Astrocyte of the cerebellum (primary cell): ENCODE measurements at regions not wholly inside any gene's neighbourhood (a gene's known extent, or its start where the extent isn't known, plus 50 kb on each side); places are given as distances from the start of the nearest gene placed in this dataset.
A peak's percentile ranks its signal among the peaks of the same experiment; 100 is the strongest.
"Not testable (repeated sequence)": the region's sequence is repeated elsewhere in the genome, so short reads cannot be mapped to it uniquely, and the experiment has no call there.

ENCODE experiments used
- DNase-seq: peaks from one replicate; pipeline ENCODE4 v3.0.0-alpha.2; 2011; ENCODE audit warnings: low read depth
- H3K4me3 ChIP-seq: 2 replicates; pipeline ENCODE4 v1.5.1; 2011; ENCODE audit warnings: mild to moderate bottlenecking, low read depth, low read length, moderate library complexity
- in situ Hi-C: cut with HindIII; loops from 2 replicates; pipeline ENCODE4 v1.10.0; 2017; ENCODE audit warnings: low sequenced_read_pairs
- TF ChIP-seq, protein P1 (sequence below): IDR thresholded peaks from 2 replicates; pipeline ENCODE4 v1.5.1; 2012; ENCODE audit warnings: low read length, low read depth, moderate library complexity, mild to moderate bottlenecking; ENCODE audit errors: missing control alignments

DNA sequence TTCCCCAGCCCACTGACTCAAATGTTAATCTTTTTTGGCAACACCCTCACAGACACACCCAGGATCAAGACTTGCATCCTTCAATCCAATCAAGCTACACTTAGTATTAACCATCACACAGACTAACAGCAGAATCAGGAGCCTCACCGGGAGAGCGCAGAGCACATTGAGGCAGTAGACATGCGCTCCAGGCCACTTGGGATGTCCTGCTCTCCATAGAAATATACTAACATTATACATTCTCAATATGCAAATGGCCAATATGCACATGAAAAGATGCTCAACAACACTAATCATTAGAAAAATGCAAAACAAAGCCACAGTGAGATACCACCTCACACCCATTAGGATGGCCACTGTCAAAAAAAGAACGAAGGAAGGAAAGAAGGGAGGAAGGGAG, 135.0 kb upstream of the KCNE2 start:
- TF ChIP-seq, protein P1, sequence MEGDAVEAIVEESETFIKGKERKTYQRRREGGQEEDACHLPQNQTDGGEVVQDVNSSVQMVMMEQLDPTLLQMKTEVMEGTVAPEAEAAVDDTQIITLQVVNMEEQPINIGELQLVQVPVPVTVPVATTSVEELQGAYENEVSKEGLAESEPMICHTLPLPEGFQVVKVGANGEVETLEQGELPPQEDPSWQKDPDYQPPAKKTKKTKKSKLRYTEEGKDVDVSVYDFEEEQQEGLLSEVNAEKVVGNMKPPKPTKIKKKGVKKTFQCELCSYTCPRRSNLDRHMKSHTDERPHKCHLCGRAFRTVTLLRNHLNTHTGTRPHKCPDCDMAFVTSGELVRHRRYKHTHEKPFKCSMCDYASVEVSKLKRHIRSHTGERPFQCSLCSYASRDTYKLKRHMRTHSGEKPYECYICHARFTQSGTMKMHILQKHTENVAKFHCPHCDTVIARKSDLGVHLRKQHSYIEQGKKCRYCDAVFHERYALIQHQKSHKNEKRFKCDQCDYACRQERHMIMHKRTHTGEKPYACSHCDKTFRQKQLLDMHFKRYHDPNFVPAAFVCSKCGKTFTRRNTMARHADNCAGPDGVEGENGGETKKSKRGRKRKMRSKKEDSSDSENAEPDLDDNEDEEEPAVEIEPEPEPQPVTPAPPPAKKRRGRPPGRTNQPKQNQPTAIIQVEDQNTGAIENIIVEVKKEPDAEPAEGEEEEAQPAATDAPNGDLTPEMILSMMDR: no peak
- H3K4me3 ChIP-seq: no peak overlapping the region
- no peak for DNase-seq
- in situ Hi-C loops: no loop called here

DNA sequence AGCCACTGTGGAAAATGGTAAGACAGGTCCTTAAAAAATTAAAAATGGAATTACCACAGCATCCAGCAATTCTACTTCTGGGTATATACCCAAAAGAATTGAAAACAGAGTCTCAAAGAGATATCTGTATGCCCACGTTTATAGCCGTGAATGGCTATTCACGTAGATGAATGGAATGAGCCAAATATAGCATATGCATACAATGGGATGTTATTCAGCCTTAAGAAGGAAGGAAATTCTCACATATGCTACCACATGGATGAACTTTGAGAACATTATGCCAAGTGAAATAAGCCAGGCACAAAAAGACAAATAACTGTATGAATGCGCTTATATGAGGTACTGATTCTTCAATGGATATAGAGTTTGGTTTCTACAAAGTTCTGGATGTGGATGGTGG, 134.5 kb upstream of the KCNE2 start:
- TF ChIP-seq, protein P1: no peak
- in situ Hi-C loops: no loop called here
- H3K4me3 ChIP-seq: no peak overlapping the region
- no peak for DNase-seq

DNA sequence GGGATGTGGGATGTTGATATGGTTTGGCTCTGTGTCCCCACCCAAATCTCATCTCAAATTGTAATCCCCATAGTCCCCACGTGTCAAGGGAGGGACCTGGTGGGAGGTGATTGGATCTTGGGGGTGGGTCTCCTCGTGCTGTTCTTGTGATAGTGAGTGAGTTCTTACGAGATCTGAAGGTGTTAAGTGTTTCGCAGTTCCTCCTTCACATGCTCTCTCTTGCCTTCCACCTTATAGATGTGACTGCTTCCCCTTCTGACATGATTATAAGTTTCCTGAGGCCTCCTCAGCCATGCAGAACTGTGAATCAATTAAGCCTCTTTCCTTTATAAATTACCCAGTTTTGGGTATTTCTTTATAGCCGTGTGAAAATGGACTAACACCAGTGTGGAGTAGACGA, 130.1 kb upstream of the KCNE2 start:
- DNase-seq, H3K4me3 ChIP-seq, in situ Hi-C loops: not testable (repeated sequence)

DNA sequence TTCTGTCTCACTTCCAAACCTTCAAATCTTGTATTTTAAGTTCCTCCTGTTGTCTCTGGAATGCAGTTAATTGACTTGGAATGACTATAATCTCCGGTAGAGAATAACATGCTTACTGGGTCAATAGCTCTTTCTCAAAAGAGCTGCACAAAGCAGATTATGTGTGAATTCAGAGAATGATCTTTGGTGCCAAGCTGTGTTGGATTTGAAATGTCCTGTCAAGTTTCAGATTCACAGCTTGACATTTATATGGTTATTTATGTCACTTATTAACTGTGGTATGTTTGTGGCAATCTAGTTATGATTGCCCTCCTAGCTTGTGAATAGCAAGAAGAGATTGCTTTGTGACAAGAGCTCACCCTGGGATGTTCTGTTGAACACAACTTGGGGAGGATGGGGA, 128.3 kb upstream of the KCNE2 start:
- DNase-seq: no peak
- no peak overlapping the region for H3K4me3 ChIP-seq
- TF ChIP-seq, protein P1: no peak
- in situ Hi-C loops: no loop called here

DNA sequence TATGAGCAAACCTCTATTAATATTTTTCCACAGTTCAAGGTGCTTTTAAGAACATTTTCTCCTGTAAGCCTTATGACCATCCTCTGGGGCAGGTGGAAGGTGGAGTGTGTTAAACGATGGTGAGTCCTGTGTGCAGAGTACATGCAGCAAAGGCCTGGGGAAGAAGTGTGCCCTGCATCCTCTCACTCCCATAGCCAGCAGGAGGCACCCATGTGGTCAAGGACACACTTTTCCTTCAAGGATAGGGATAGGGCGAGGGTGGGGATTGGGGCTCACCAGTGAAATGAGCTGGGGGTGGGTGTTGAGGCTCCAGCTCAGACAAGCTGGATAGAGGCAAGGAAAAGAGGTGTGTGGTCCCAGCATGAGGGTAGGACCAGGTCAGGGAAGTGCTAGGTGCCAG, 120.8 kb upstream of the KCNE2 start:
- no peak overlapping the region for H3K4me3 ChIP-seq
- TF ChIP-seq, protein P1: no peak
- no peak for DNase-seq
- in situ Hi-C loops: no loop called here

DNA sequence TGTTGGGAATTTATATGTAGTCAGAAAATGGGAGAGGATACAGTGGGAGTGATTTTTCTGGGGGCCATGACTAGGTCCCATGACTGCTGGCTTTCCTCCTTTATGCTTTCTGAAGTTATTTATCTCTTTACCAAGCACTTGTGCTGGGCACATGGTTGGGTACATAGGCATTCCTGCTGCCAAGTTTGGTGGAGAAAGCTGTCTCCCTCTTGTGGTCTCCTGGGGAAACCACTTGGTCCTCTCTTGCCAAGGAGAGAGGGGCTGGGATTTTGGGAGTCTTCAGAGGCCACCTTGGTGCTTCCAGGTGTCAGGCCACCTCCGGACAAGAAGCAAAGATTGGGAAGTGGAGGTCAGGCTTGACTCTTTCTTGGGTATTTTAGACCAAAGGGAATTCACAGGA, 120.2 kb upstream of the KCNE2 start:
- in situ Hi-C loops: no loop called here
- no peak for DNase-seq
- H3K4me3 ChIP-seq: no peak overlapping the region
- TF ChIP-seq, protein P1: peak; percentile 60

DNA sequence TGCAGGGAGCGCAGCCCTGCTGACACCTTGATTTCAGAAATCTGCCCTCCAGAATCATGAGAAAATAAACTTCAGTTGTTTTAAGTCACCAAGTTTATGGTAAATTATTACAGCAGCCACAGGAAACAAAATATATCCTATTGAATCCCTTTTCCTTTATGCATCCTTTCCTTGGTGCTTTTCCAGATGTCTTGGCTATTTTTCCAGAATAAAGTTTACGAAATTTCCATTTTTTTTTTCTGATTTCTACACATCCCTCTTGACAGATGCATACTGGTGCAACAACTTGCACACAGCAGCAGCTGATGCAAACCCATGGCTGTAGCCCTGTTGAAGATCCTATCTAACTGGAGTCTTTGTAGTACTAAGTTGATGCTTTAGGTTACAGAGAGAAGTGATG, 111.1 kb upstream of the KCNE2 start:
- no peak overlapping the region for H3K4me3 ChIP-seq
- in situ Hi-C loops: no loop called here
- DNase-seq: no peak
- TF ChIP-seq, protein P1: no peak
